Mesendoderm (in vitro differentiated cells): ENCODE measurements at regions not wholly inside any gene's neighbourhood (a gene's known extent, or its start where the extent isn't known, plus 50 kb on each side); places are given as distances from the start of the nearest gene placed in this dataset.
A peak's percentile ranks its signal among the peaks of the same experiment; 100 is the strongest.

Source experiments
- DNase-seq: peaks from one replicate; pipeline ENCODE4 v3.0.0; 2013
- H2AK5ac ChIP-seq: 2 replicates; pipeline ENCODE4 v1.6.1; 2013; ENCODE audit warnings: low read length, inconsistent platforms
- H2BK120ac ChIP-seq: 2 replicates; pipeline ENCODE4 v1.6.1; 2013; ENCODE audit warnings: low read depth, mild to moderate bottlenecking, low read length, moderate library complexity, mixed read lengths
- H2BK15ac ChIP-seq: replicated peaks from 2 replicates; pipeline ENCODE4 v1.6.1; 2013; ENCODE audit warnings: low read depth, mild to moderate bottlenecking, moderate library complexity
- H2BK5ac ChIP-seq: 2 replicates; pipeline ENCODE4 v1.6.1; 2013; ENCODE audit warnings: low read length, inconsistent platforms
- H3K18ac ChIP-seq: 2 replicates; pipeline ENCODE4 v1.6.1; 2013; ENCODE audit warnings: mild to moderate bottlenecking, low read length, mixed read lengths
- H3K23ac ChIP-seq: one replicate; pipeline ENCODE4 v1.6.1; 2013; ENCODE audit warnings: low read length
- H3K27ac ChIP-seq: 2 replicates; pipeline ENCODE4 v1.5.1; 2013; ENCODE audit warnings: low read depth, mild to moderate bottlenecking, inconsistent platforms, low read length, moderate library complexity
- H3K27me3 ChIP-seq: 2 replicates; pipeline ENCODE4 v1.6.1; 2013; ENCODE audit warnings: low read length, control low read depth, mild to moderate bottlenecking, inconsistent platforms; ENCODE audit not compliant: insufficient read depth, poor library complexity
- H3K36me3 ChIP-seq: 2 replicates; pipeline ENCODE4 v1.6.1; 2013; ENCODE audit warnings: low read length, inconsistent platforms; ENCODE audit not compliant: control insufficient read depth, insufficient read depth
- H3K4ac ChIP-seq: one replicate; pipeline ENCODE4 v1.6.1; 2013; ENCODE audit warnings: low read depth, mild to moderate bottlenecking, low read length, moderate library complexity
- H3K4me1 ChIP-seq: 2 replicates; pipeline ENCODE4 v1.6.1; 2013; ENCODE audit warnings: low read depth, low read length, inconsistent platforms; ENCODE audit not compliant: control insufficient read depth
- H3K4me2 ChIP-seq: 2 replicates; pipeline ENCODE4 v1.6.1; 2013; ENCODE audit warnings: low read length
- H3K4me3 ChIP-seq: 2 replicates; pipeline ENCODE4 v1.5.1; 2013; ENCODE audit warnings: mild to moderate bottlenecking, low read length
- H3K56ac ChIP-seq: one replicate; pipeline ENCODE4 v1.6.1; 2013; ENCODE audit warnings: low read length
- H3K79me1 ChIP-seq: 2 replicates; pipeline ENCODE4 v1.6.1; 2013; ENCODE audit warnings: low read length, inconsistent platforms
- H3K79me2 ChIP-seq: 2 replicates; pipeline ENCODE4 v1.6.1; 2013; ENCODE audit warnings: mild to moderate bottlenecking, low read length; ENCODE audit not compliant: control insufficient read depth, insufficient read depth
- H3K9ac ChIP-seq: 2 replicates; pipeline ENCODE4 v1.6.1; 2013; ENCODE audit warnings: low read length, inconsistent platforms
- H4K5ac ChIP-seq: one replicate; pipeline ENCODE4 v1.6.1; 2013; ENCODE audit warnings: low read length
- H4K8ac ChIP-seq: one replicate; pipeline ENCODE4 v1.6.1; 2013; ENCODE audit warnings: low read depth, mild to moderate bottlenecking, control low read depth, low read length, moderate library complexity
- WGBS: extraction: QIAGEN DNeasy Blood & Tissue Kit; methylation state at CpG from one replicate; pipeline ENCODE4 v1.1.7; 2013; ENCODE audit warnings: low lambda C conversion rate, missing lambda C conversion rate; ENCODE audit not compliant: insufficient coverage; ENCODE audit errors: extremely low coverage; 5-methylcytosine and 5-hydroxymethylcytosine counted together

- Histone ChIP-seq H3K4me1 (no peaks in the 10 kb centered on the region), H3K9ac (no peak overlapping the region), H3K36me3 (no peaks in the 10 kb centered on the region), H2BK15ac (peak overlapping the region; percentile 60), H3K27me3 (no peaks in the 10 kb centered on the region), H3K23ac (no peak overlapping the region), H3K18ac (no peak overlapping the region), H2AK5ac (no peak overlapping the region), H3K27ac (no peak overlapping the region), H3K4me2 (no peak overlapping the region), H3K79me2 (no peaks in the 10 kb centered on the region), H4K8ac (no peak overlapping the region), H3K4ac (no peak overlapping the region), H3K4me3 (no peak overlapping the region), H2BK5ac (no peak overlapping the region), H3K79me1 (no peaks in the 10 kb centered on the region), H3K56ac (no peak overlapping the region), H2BK120ac (no peak overlapping the region), H4K5ac (no peak overlapping the region)
- DNase-seq: no peak
- no CpG with 5 or more reads among the region's 3 CpGs for WGBS
Observed at GRCh38 chr6:12355354-12355753, 65.2 kb downstream of the EDN1 start.

- Histone ChIP-seq H3K36me3 (no peaks in the 10 kb centered on the region), H3K4me2 (no peak overlapping the region), H3K79me2 (no peaks in the 10 kb centered on the region), H3K18ac (no peak overlapping the region), H3K4me1 (no peaks in the 10 kb centered on the region), H3K9ac (no peak overlapping the region), H3K27me3 (no peaks in the 10 kb centered on the region), H3K56ac (no peak overlapping the region), H3K4me3 (no peak overlapping the region), H2AK5ac (no peak overlapping the region), H4K8ac (no peak overlapping the region), H3K79me1 (no peaks in the 10 kb centered on the region), H4K5ac (no peak overlapping the region), H3K23ac (no peak overlapping the region), H2BK120ac (no peak overlapping the region), H2BK5ac (no peak overlapping the region), H3K27ac (no peak overlapping the region), H2BK15ac (no peak overlapping the region), H3K4ac (no peak overlapping the region)
- no peak for DNase-seq
- WGBS: no CpG with 5 or more reads among the region's 3 CpGs
Observed at GRCh38 chr6:12356431-12356830, 66.3 kb downstream of the EDN1 start.

GRCh38 chr6:12356983-12357972 lies 67.1 kb downstream of the EDN1 start:
- no peak overlapping the region for H3K27ac ChIP-seq
- no peak overlapping the region for H2AK5ac ChIP-seq
- no peak overlapping the region for H3K4ac ChIP-seq
- no peak overlapping the region for H2BK15ac ChIP-seq
- no peak overlapping the region for H2BK120ac ChIP-seq
- no peak for DNase-seq
- no peaks in the 10 kb centered on the region for H3K79me2 ChIP-seq
- no peaks in the 10 kb centered on the region for H3K27me3 ChIP-seq
- H3K4me2 ChIP-seq: no peak overlapping the region
- H4K5ac ChIP-seq: no peak overlapping the region
- H3K4me1 ChIP-seq: no peaks in the 10 kb centered on the region
- H3K18ac ChIP-seq: peak overlapping the region; percentile 39
- H3K36me3 ChIP-seq: no peaks in the 10 kb centered on the region
- H3K23ac ChIP-seq: no peak overlapping the region
- no CpG with 5 or more reads among the region's 11 CpGs for WGBS
- H3K9ac ChIP-seq: no peak overlapping the region
- H3K56ac ChIP-seq: no peak overlapping the region
- H2BK5ac ChIP-seq: no peak overlapping the region
- no peaks in the 10 kb centered on the region for H3K79me1 ChIP-seq
- H4K8ac ChIP-seq: no peak overlapping the region
- no peak overlapping the region for H3K4me3 ChIP-seq

DNA sequence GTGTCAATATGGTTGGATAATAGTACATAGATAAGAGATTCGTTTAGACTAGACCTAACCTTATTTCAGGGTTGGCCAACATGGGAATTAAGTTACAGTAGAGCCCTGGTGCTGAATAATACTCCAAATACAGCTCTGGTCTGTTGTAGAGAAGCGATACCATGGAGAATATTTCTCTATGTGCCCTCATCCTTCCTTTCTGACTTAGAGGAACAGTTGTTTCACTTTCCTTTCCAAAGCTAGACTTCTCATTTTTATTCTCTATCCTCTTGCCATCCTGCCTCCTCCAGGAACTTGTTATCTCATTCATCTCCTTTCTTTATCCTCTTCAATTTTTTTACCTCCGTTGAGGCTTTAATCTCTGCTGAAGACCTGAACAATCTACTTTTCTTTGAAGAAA lies 68.9 kb downstream of the EDN1 start:
- H4K5ac ChIP-seq: no peak overlapping the region
- no peak overlapping the region for H2AK5ac ChIP-seq
- no peaks in the 10 kb centered on the region for H3K79me2 ChIP-seq
- no peak overlapping the region for H3K23ac ChIP-seq
- no CpG with 5 or more reads among the region's 3 CpGs for WGBS
- H3K4me2 ChIP-seq: no peak overlapping the region
- no peak overlapping the region for H4K8ac ChIP-seq
- no peaks in the 10 kb centered on the region for H3K79me1 ChIP-seq
- H3K4ac ChIP-seq: no peak overlapping the region
- no peak overlapping the region for H3K27ac ChIP-seq
- DNase-seq: no peak
- no peak overlapping the region for H3K4me3 ChIP-seq
- H3K27me3 ChIP-seq: no peaks in the 10 kb centered on the region
- no peak overlapping the region for H2BK5ac ChIP-seq
- H2BK15ac ChIP-seq: no peak overlapping the region
- H3K56ac ChIP-seq: no peak overlapping the region
- H3K36me3 ChIP-seq: no peaks in the 10 kb centered on the region
- H3K18ac ChIP-seq: no peak overlapping the region
- H3K9ac ChIP-seq: no peak overlapping the region
- no peaks in the 10 kb centered on the region for H3K4me1 ChIP-seq
- no peak overlapping the region for H2BK120ac ChIP-seq

DNA sequence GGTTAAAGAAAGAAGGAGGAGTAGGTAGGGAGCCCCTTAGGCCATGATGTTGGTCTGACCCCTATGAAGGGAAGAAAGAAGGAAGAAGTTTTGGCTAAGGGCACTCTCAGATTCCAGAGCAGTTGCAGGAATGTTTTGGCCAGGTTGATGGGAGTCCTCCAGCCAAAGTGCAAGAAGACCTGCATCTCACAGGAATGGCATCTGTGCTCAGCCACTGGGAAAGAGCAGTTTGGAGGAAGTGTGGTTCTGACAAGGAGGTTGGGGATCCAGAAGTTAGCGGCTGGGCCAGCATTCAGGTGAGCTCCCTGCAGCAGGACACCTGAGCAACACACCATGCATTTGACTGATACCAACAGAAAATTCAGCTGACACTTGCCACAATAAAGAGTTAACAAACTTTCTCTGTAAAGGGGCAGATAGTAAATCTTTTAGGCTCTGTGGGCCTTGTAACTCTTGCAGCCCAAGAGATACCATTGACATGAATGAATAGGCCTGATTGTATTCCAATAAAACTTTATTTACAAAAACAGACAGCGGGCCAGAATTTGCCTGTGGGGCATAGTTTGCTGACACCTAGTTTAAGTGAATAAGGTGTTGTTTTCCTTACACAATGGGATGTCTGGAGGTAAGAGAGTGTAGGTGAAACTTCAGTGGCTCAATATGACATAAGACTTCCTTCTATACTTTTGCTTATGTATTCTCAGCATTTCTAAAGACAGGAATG lies 71.0 kb downstream of the EDN1 start:
- H3K56ac ChIP-seq: no peak overlapping the region
- H4K8ac ChIP-seq: no peak overlapping the region
- H3K4ac ChIP-seq: peak overlapping the region; percentile 27
- no peak overlapping the region for H2BK5ac ChIP-seq
- no peaks in the 10 kb centered on the region for H3K79me2 ChIP-seq
- H3K4me2 ChIP-seq: no peak overlapping the region
- H3K27ac ChIP-seq: no peak overlapping the region
- H3K23ac ChIP-seq: no peak overlapping the region
- no peak overlapping the region for H4K5ac ChIP-seq
- H2AK5ac ChIP-seq: no peak overlapping the region
- H3K4me1 ChIP-seq: no peaks in the 10 kb centered on the region
- H2BK15ac ChIP-seq: no peak overlapping the region
- H2BK120ac ChIP-seq: no peak overlapping the region
- no peak overlapping the region for H3K9ac ChIP-seq
- no peaks in the 10 kb centered on the region for H3K36me3 ChIP-seq
- no peaks in the 10 kb centered on the region for H3K27me3 ChIP-seq
- H3K4me3 ChIP-seq: no peak overlapping the region
- WGBS: no CpG with 5 or more reads among the region's 2 CpGs
- no peaks in the 10 kb centered on the region for H3K79me1 ChIP-seq
- no peak overlapping the region for H3K18ac ChIP-seq
- peak; percentile 67 for DNase-seq
